ENCODE measurements at regions not wholly inside any gene's neighbourhood (a gene's known extent, or its start where the extent isn't known, plus 50 kb on each side); places are given as distances from the start of the nearest gene placed in this dataset.
A peak's percentile ranks its signal among the peaks of the same experiment; 100 is the strongest.

DNA sequence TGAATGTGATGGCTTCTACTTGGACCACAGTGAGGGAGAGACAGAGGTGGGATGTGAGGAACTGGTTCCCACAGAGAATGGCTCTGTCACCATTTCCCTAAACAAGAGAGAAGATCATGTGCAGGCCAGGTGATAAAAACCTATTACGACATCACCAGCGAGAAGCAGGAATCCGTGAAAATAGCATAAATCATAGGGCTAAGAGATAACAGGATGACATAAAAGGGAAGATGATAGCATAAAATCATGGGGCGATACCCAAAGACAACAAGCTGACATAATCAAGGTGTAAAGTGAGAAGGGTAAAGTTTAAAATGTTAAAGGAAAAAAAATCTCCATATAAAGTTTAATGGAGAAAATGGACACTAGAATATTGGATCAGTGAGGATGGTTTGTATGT lies 205.5 kb upstream of the SLIT2 start:
- no peak overlapping the region for H3K27ac ChIP-seq
- H3K27me3 ChIP-seq = no peaks in the 10 kb centered on the region
- WGBS, 5 donors = 82 to 95% (median 88%) methylated on average over 4 of the region's 4 CpGs
- H3K9me3 ChIP-seq = no peaks in the 10 kb centered on the region
- H3K4me1 ChIP-seq = no peaks in the 10 kb centered on the region
- no peaks in the 10 kb centered on the region for H3K36me3 ChIP-seq
- H3K4me3 ChIP-seq = no peak overlapping the region
- TF ChIP-seq POLR2A (IDR thresholded peaks at IDR 0.05) (no peak), EP300 (IDR thresholded peaks at IDR 0.05) (no peak), POLR2AphosphoS5 (IDR thresholded peaks at IDR 0.05) (no peak)
- TF ChIP-seq, protein P1, sequence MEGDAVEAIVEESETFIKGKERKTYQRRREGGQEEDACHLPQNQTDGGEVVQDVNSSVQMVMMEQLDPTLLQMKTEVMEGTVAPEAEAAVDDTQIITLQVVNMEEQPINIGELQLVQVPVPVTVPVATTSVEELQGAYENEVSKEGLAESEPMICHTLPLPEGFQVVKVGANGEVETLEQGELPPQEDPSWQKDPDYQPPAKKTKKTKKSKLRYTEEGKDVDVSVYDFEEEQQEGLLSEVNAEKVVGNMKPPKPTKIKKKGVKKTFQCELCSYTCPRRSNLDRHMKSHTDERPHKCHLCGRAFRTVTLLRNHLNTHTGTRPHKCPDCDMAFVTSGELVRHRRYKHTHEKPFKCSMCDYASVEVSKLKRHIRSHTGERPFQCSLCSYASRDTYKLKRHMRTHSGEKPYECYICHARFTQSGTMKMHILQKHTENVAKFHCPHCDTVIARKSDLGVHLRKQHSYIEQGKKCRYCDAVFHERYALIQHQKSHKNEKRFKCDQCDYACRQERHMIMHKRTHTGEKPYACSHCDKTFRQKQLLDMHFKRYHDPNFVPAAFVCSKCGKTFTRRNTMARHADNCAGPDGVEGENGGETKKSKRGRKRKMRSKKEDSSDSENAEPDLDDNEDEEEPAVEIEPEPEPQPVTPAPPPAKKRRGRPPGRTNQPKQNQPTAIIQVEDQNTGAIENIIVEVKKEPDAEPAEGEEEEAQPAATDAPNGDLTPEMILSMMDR (IDR thresholded peaks at IDR 0.05) = no peak
- DNase-seq = no peak
- intact Hi-C loops (cut with DNase I; ENCODE audit: low total_unique reads) = no loop called here

- 61 to 74% (median 70%) methylated on average over 3 of the region's 3 CpGs for WGBS, 5 donors
- Histone ChIP-seq H3K4me3 (no peak overlapping the region), H3K36me3 (no peaks in the 10 kb centered on the region), H3K27me3 (no peaks in the 10 kb centered on the region), H3K9me3 (no peaks in the 10 kb centered on the region), H3K4me1 (no peaks in the 10 kb centered on the region), H3K27ac (no peak overlapping the region)
- DNase-seq = no peak
- TF ChIP-seq POLR2A (IDR thresholded peaks at IDR 0.05) (no peak), EP300 (IDR thresholded peaks at IDR 0.05) (no peak), POLR2AphosphoS5 (IDR thresholded peaks at IDR 0.05) (no peak)
- TF ChIP-seq, protein P1 (IDR thresholded peaks at IDR 0.05) = no peak
- intact Hi-C loops (cut with DNase I; ENCODE audit: low total_unique reads) = no loop called here
These were observed 206.7 kb upstream of the SLIT2 start for GRCh38 chr4:20044966-20045365.

DNA sequence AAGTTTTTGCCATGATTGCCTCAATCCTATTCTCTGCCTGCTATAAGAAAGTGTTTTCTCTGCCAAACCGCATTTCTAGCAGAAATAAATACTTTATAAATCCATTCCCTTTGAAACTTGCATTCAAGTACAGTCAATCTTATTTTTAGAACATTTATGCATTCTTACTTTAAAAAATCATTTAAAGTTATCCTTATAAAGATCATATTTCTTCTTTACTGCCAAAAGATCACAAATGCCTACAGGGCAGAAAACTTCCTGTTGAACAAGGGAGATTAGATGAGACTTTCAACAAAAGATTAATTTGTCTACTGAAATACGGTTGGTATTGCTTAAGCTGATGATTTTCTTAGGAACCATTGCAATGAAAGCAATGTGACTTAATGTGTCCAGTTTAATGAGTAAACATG lies 207.2 kb upstream of the SLIT2 start:
- WGBS, 5 donors = 32 to 48% (median 41%) methylated on average over 2 of the region's 2 CpGs
- Histone ChIP-seq H3K4me3 (no peak overlapping the region), H3K9me3 (no peaks in the 10 kb centered on the region), H3K4me1 (no peaks in the 10 kb centered on the region), H3K36me3 (no peaks in the 10 kb centered on the region), H3K27ac (no peak overlapping the region), H3K27me3 (no peaks in the 10 kb centered on the region)
- intact Hi-C loops (cut with DNase I; ENCODE audit: low total_unique reads) = no loop called here
- TF ChIP-seq POLR2A (IDR thresholded peaks at IDR 0.05) (no peak), POLR2AphosphoS5 (IDR thresholded peaks at IDR 0.05) (no peak), EP300 (IDR thresholded peaks at IDR 0.05) (no peak)
- TF ChIP-seq, protein P1 (IDR thresholded peaks at IDR 0.05) = no peak
- DNase-seq = peak in 1 of 2 donors; percentile 15

DNA sequence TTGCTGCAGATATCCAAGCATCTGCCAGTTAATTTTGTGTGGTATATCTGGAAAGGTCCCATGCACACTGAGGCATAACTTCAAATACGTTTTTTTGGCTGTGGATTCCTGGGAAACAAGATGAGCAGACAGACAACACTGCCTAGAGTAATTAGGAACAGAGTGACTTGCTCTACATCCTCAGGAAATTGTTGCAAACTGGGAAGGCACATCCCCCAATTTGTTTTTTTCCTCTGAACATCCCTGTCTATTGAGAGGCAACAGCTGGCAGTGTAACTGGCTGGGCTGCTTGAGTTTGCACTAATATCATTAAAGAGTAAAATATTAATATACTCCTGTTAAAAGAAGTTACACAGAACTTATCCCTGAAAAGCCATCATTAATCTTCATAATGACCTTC lies 207.7 kb upstream of the SLIT2 start:
- DNase-seq = peak in 1 of 2 donors; percentile 48
- 22 to 39% (median 31%) methylated on average over 1 of the region's 1 CpG for WGBS, 5 donors
- no peaks in the 10 kb centered on the region for H3K4me1 ChIP-seq
- no peak overlapping the region for H3K4me3 ChIP-seq
- no peaks in the 10 kb centered on the region for H3K36me3 ChIP-seq
- no peak for TF ChIP-seq POLR2AphosphoS5 (IDR thresholded peaks at IDR 0.05)
- TF ChIP-seq, protein P1 (IDR thresholded peaks at IDR 0.05) = no peak
- no peak for TF ChIP-seq EP300 (IDR thresholded peaks at IDR 0.05)
- no peak for TF ChIP-seq POLR2A (IDR thresholded peaks at IDR 0.05)
- no peaks in the 10 kb centered on the region for H3K9me3 ChIP-seq
- no peaks in the 10 kb centered on the region for H3K27me3 ChIP-seq
- intact Hi-C loops (cut with DNase I; ENCODE audit: low total_unique reads) = no loop called here
- H3K27ac ChIP-seq = no peak overlapping the region
